Right lobe of liver (tissue), 4 donors: ENCODE measurements at regions not wholly inside any gene's neighbourhood (a gene's known extent, or its start where the extent isn't known, plus 50 kb on each side); places are given as distances from the start of the nearest gene placed in this dataset.

Source experiments
- POLR2A ChIP-seq: fragments of 450-650 bp; IDR thresholded peaks from one replicate; pipeline ENCODE4 v1.6.1; 2017; ENCODE audit warnings: antibody characterized with exemption, mild to moderate bottlenecking
- TF ChIP-seq, protein P1 (sequence below), 4 donors: fragments of 200-600 bp in 3 of 4; fragments of 450-650 bp in 1 of 4; IDR thresholded peaks; one replicate each; pipeline versions ENCODE4 v1.5.1 to v1.8.0; 2016 to 2022; ENCODE audit warnings: antibody characterized with exemption in 4 of 4, mild to moderate bottlenecking in 2 of 4
- donor health status: DM: no; HTN: no; CAD: no.
- donor health status: DM: no; HTN: no; CAD: no.
- donor health status: DM: no; HTN: yes; CAD: no.

DNA sequence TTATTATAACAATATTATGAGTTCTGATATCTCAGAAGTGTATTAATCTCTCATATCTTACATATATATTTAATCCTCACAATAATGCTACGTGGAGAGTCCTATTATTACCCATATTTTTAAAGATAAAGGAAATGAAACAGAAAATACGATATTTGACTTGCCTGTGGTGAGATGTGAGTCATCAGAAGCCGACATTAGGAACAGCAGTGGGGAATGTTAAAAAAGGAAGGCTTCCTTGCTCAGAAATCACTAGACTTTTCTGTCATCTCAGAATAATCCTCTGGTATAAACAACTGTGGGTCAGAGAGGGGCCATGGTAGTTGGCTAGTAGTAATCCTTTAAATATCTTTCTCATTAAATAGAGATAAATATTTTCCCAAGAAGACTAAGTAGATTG, 402.3 kb upstream of the PCDH15 start:
- TF ChIP-seq, protein P1, sequence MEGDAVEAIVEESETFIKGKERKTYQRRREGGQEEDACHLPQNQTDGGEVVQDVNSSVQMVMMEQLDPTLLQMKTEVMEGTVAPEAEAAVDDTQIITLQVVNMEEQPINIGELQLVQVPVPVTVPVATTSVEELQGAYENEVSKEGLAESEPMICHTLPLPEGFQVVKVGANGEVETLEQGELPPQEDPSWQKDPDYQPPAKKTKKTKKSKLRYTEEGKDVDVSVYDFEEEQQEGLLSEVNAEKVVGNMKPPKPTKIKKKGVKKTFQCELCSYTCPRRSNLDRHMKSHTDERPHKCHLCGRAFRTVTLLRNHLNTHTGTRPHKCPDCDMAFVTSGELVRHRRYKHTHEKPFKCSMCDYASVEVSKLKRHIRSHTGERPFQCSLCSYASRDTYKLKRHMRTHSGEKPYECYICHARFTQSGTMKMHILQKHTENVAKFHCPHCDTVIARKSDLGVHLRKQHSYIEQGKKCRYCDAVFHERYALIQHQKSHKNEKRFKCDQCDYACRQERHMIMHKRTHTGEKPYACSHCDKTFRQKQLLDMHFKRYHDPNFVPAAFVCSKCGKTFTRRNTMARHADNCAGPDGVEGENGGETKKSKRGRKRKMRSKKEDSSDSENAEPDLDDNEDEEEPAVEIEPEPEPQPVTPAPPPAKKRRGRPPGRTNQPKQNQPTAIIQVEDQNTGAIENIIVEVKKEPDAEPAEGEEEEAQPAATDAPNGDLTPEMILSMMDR (IDR thresholded peaks at IDR 0.05): no peak
- TF ChIP-seq POLR2A: no peak
